ENCODE measurements at regions not wholly inside any gene's neighbourhood (a gene's known extent, or its start where the extent isn't known, plus 50 kb on each side); places are given as distances from the start of the nearest gene placed in this dataset.

- Histone ChIP-seq H3K27ac (no peak overlapping the region), H3K27me3 (ENCODE audit: insufficient read depth, low read depth, severe bottlenecking) (no peaks in the 10 kb centered on the region), H3K9me3 (ENCODE audit: severe bottlenecking) (no peaks in the 10 kb centered on the region), H3K36me3 (no peaks in the 10 kb centered on the region), H3K4me3 (ENCODE audit: low read depth, low read length) (no peak overlapping the region)
- TF ChIP-seq, protein P1, sequence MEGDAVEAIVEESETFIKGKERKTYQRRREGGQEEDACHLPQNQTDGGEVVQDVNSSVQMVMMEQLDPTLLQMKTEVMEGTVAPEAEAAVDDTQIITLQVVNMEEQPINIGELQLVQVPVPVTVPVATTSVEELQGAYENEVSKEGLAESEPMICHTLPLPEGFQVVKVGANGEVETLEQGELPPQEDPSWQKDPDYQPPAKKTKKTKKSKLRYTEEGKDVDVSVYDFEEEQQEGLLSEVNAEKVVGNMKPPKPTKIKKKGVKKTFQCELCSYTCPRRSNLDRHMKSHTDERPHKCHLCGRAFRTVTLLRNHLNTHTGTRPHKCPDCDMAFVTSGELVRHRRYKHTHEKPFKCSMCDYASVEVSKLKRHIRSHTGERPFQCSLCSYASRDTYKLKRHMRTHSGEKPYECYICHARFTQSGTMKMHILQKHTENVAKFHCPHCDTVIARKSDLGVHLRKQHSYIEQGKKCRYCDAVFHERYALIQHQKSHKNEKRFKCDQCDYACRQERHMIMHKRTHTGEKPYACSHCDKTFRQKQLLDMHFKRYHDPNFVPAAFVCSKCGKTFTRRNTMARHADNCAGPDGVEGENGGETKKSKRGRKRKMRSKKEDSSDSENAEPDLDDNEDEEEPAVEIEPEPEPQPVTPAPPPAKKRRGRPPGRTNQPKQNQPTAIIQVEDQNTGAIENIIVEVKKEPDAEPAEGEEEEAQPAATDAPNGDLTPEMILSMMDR (IDR thresholded peaks at IDR 0.05; ENCODE audit: low read depth, low read length) = no peak
- DNase-seq = no peak
These were observed 336.8 kb upstream of the TMEM132C start for GRCh38 chr12:127930122-127930521.

DNA sequence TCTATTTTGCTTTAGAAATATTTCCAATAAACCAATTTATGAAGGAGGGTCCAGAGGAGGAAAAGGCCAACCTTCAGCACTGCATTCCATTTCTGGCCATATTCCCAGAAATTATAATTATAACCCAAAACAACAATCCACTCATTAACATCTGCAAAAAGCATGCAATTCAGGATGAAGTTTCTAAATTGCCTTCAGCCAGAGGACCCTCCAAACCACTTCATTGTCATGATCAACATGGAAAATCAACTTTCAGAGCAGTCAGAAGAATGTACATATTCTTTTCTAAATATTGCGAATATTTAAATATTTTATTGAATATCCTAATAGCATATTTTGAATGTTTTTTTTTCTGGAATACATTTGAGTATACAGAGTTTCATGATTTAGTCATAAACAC, 332.6 kb upstream of the TMEM132C start:
- Histone ChIP-seq H3K27me3 (ENCODE audit: insufficient read depth, low read depth, severe bottlenecking) (peaks cover 2% of the 10 kb centered on the region), H3K36me3 (no peaks in the 10 kb centered on the region), H3K4me3 (ENCODE audit: low read depth, low read length) (no peak overlapping the region), H3K9me3 (ENCODE audit: severe bottlenecking) (no peaks in the 10 kb centered on the region), H3K27ac (no peak overlapping the region)
- DNase-seq = no peak
- TF ChIP-seq, protein P1 (IDR thresholded peaks at IDR 0.05; ENCODE audit: low read depth, low read length) = no peak

GRCh38 chr12:127936463-127936862, 330.5 kb upstream of the TMEM132C start:
- peaks cover 2% of the 10 kb centered on the region for H3K27me3 ChIP-seq (ENCODE audit: insufficient read depth, low read depth, severe bottlenecking)
- H3K27ac ChIP-seq = no peak overlapping the region
- DNase-seq = no peak
- H3K9me3 ChIP-seq (ENCODE audit: severe bottlenecking) = no peaks in the 10 kb centered on the region
- TF ChIP-seq, protein P1 (IDR thresholded peaks at IDR 0.05; ENCODE audit: low read depth, low read length) = no peak
- H3K4me3 ChIP-seq (ENCODE audit: low read depth, low read length) = no peak overlapping the region
- H3K36me3 ChIP-seq = no peaks in the 10 kb centered on the region

GRCh38 chr12:127941332-127941731, 325.6 kb upstream of the TMEM132C start:
- DNase-seq = no peak
- no peak overlapping the region for H3K27ac ChIP-seq
- H3K27me3 ChIP-seq (ENCODE audit: insufficient read depth, low read depth, severe bottlenecking) = peaks cover 2% of the 10 kb centered on the region
- H3K4me3 ChIP-seq (ENCODE audit: low read depth, low read length) = no peak overlapping the region
- no peaks in the 10 kb centered on the region for H3K36me3 ChIP-seq
- no peaks in the 10 kb centered on the region for H3K9me3 ChIP-seq (ENCODE audit: severe bottlenecking)
- TF ChIP-seq, protein P1 (IDR thresholded peaks at IDR 0.05; ENCODE audit: low read depth, low read length) = no peak

DNA sequence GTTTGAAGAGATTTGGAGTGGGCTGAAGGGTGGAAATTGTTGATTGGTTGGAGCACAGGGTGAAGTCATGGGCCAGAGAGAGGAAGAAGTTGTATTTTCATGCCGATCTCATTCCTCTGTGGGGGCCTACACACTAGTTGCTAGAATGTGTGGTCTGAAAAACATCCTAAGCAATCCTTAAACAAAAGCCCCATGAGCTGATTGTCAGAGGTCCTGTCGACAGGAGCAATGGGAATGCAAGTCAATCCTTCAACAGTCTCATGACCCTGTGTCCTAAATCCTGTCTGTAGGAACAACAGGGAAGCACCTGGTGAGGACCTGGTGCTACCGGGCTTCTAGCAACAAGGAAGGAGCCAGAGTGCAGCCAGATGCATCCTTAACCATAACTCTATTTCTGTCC, 324.0 kb upstream of the TMEM132C start:
- no peaks in the 10 kb centered on the region for H3K9me3 ChIP-seq (ENCODE audit: severe bottlenecking)
- H3K4me3 ChIP-seq (ENCODE audit: low read depth, low read length) = no peak overlapping the region
- H3K36me3 ChIP-seq = no peaks in the 10 kb centered on the region
- TF ChIP-seq, protein P1 (IDR thresholded peaks at IDR 0.05; ENCODE audit: low read depth, low read length) = no peak
- peaks cover 2% of the 10 kb centered on the region for H3K27me3 ChIP-seq (ENCODE audit: insufficient read depth, low read depth, severe bottlenecking)
- H3K27ac ChIP-seq = no peak overlapping the region
- no peak for DNase-seq

DNA sequence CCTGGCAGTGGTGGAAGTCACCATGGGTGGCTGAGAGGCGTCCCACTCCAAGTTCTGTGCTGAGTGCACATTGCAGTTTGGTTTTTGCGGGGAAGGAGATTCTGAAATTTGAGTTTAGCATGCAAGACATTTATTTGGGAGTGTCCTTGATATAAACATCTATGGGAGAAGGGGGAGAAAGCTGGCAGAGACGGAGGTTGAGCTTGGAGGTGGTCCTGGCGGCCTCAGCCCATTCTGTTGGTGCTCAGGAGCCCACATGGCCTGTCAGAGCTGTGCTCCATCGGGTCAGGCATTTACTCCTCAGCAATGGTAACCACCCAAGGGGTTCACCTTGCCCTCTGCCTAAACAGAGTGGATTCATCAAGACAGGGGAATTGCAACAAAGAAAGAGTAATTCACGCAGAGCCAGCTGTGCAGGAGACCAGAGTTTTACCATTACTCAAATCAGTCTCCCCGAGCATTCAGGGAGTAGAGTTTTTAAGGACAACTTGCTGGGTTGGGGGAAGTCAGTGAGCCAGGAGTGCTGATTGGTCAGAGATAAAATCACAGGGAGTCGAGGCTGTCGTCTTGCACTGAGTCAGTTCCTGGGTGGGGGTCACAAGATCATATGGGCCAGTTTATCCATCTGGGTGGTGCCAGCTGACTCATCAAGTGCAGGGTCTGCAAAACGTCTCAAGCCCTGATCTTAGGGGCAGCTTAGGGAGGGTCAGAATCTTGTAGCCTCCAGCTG, 323.3 kb upstream of the TMEM132C start:
- Histone ChIP-seq H3K27me3 (ENCODE audit: insufficient read depth, low read depth, severe bottlenecking) (peaks cover 2% of the 10 kb centered on the region), H3K36me3 (no peaks in the 10 kb centered on the region), H3K27ac (no peak overlapping the region), H3K4me3 (ENCODE audit: low read depth, low read length) (no peak overlapping the region), H3K9me3 (ENCODE audit: severe bottlenecking) (no peaks in the 10 kb centered on the region)
- no peak for DNase-seq
- TF ChIP-seq, protein P1 (IDR thresholded peaks at IDR 0.05; ENCODE audit: low read depth, low read length) = no peak
